Hematopoietic multipotent progenitor cell treated with erythropoietin and hydrocortisone succinate and interleukin-3 and kit ligand, for 17 days (in vitro differentiated cells): ENCODE measurements at regions not wholly inside any gene's neighbourhood (a gene's known extent, or its start where the extent isn't known, plus 50 kb on each side); places are given as distances from the start of the nearest gene placed in this dataset.

Experiments used
- DNase-seq: peaks from one replicate; pipeline ENCODE4 v3.0.0-alpha.2; 2015; ENCODE audit warnings: low spot score

GRCh38 chr4:181957088-181957487 lies 286.1 kb upstream of the TENM3 start:
- DNase-seq: no peak

- no peak for DNase-seq
Observed at GRCh38 chr4:181958446-181958845, 284.8 kb upstream of the TENM3 start.

- DNase-seq: no peak
Observed at GRCh38 chr4:181959121-181959520, 284.1 kb upstream of the TENM3 start.

GRCh38 chr4:181960384-181960783 lies 282.8 kb upstream of the TENM3 start:
- DNase-seq: no peak

- no peak for DNase-seq
Observed at GRCh38 chr4:181962321-181962720, 280.9 kb upstream of the TENM3 start.

- DNase-seq: no peak
Observed at GRCh38 chr4:181964731-181965130, 278.5 kb upstream of the TENM3 start.

GRCh38 chr4:181966104-181966551 lies 277.1 kb upstream of the TENM3 start:
- DNase-seq: no peak

GRCh38 chr4:181967401-181967800 lies 275.8 kb upstream of the TENM3 start:
- no peak for DNase-seq

GRCh38 chr4:181968371-181968770 lies 274.8 kb upstream of the TENM3 start:
- no peak for DNase-seq

- no peak for DNase-seq
Observed at GRCh38 chr4:181969151-181969550, 274.1 kb upstream of the TENM3 start.

- no peak for DNase-seq
Observed at GRCh38 chr4:181970366-181970765, 272.8 kb upstream of the TENM3 start.

GRCh38 chr4:181971411-181971810 lies 271.8 kb upstream of the TENM3 start:
- no peak for DNase-seq

- DNase-seq: no peak
Observed at GRCh38 chr4:181971973-181972372, 271.2 kb upstream of the TENM3 start.

GRCh38 chr4:181976764-181977163 lies 266.4 kb upstream of the TENM3 start:
- no peak for DNase-seq

GRCh38 chr4:181982437-181982836 lies 260.8 kb upstream of the TENM3 start:
- DNase-seq: no peak

- DNase-seq: no peak
Observed at GRCh38 chr4:181982856-181983255, 260.3 kb upstream of the TENM3 start.

GRCh38 chr4:181987392-181987791 lies 255.8 kb upstream of the TENM3 start:
- DNase-seq: no peak

GRCh38 chr4:181989071-181989470 lies 254.1 kb upstream of the TENM3 start:
- no peak for DNase-seq

- no peak for DNase-seq
Observed at GRCh38 chr4:181991369-181992108, 251.7 kb upstream of the TENM3 start.

GRCh38 chr4:181998398-181999295 lies 244.6 kb upstream of the TENM3 start:
- no peak for DNase-seq

GRCh38 chr4:182000077-182000476 lies 243.1 kb upstream of the TENM3 start:
- DNase-seq: no peak

- no peak for DNase-seq
Observed at GRCh38 chr4:182010876-182011275, 232.3 kb upstream of the TENM3 start.

GRCh38 chr4:182014164-182014563 lies 229.0 kb upstream of the TENM3 start:
- DNase-seq: no peak
